Lung microvascular endothelial cell (primary cell): ENCODE measurements at regions not wholly inside any gene's neighbourhood (a gene's known extent, or its start where the extent isn't known, plus 50 kb on each side); places are given as distances from the start of the nearest gene placed in this dataset.
"Not testable (repeated sequence)": the region's sequence is repeated elsewhere in the genome, so short reads cannot be mapped to it uniquely, and the experiment has no call there.

Experiments used
- DNase-seq, 2 donors: peaks; one replicate each; pipeline versions ENCODE4 v3.0.0 to v3.0.0-alpha.2; 2010; ENCODE audit warnings: low read depth in 2 of 2

GRCh38 chr4:184966051-184966691 is 52.1 kb upstream of the HELT start:
- not testable (repeated sequence) for DNase-seq

- not testable (repeated sequence) for DNase-seq
Observed at GRCh38 chr4:184967699-184968098, 50.6 kb upstream of the HELT start.

GRCh38 chr4:184968366-184968765 is 49.9 kb upstream of the HELT start:
- no peak for DNase-seq
